Activated CD4-positive, alpha-beta T cell treated with anti-CD3 and anti-CD28 coated beads, Interleukin-10, Interleukin-2, amounts not matched to agents 100 ng/mL and 50 ng/mL, durations not matched to agents 16 hours and 8 hours (primary cell): ENCODE measurements at regions not wholly inside any gene's neighbourhood (a gene's known extent, or its start where the extent isn't known, plus 50 kb on each side); places are given as distances from the start of the nearest gene placed in this dataset.
"Not testable (repeated sequence)": the region's sequence is repeated elsewhere in the genome, so short reads cannot be mapped to it uniquely, and the experiment has no call there.

Experiments
- DNase-seq: peaks from one replicate; pipeline ENCODE4 v3.0.0-alpha.2; 2020

DNA sequence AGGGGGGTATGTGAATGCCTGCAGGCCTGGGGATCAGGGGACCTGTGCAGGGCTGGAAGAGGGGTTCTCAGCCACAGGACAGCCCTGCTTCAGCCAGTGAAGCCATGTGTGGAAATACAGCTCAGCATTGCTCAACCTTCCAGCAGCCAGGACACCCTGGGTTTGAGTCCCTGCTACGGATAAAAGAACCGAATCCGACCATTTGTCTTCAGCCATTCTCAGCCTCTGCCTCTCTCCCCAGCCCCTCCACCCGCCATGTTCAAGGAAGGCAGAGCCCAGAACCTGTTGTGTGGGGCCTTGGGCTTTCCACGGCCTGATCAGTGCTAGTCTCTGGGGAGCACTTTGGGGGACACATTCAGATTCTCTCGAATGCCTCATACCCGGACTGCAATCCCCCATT lies 337.5 kb downstream of the PREX1 start:
- DNase-seq: not testable (repeated sequence)

DNA sequence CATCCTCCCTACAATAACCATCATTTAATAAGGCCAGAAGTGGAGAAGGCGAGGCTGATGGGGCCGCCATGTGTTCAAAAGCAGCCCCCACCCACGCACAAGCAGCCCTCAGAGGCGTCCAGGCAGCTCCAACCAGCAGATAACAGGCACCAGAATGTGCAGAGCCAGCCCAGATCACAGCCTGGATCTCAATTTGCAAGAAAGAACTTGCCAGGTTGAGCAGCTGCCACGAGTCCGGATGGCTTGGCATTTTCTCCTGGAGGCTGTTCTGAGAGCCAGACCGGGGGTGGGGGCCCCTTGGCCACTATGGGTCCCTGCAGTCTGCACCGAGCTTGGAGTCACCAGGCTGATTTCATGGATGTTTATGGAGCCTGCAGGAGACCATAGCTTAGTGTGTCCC lies 338.1 kb downstream of the PREX1 start:
- DNase-seq: no peak

DNA sequence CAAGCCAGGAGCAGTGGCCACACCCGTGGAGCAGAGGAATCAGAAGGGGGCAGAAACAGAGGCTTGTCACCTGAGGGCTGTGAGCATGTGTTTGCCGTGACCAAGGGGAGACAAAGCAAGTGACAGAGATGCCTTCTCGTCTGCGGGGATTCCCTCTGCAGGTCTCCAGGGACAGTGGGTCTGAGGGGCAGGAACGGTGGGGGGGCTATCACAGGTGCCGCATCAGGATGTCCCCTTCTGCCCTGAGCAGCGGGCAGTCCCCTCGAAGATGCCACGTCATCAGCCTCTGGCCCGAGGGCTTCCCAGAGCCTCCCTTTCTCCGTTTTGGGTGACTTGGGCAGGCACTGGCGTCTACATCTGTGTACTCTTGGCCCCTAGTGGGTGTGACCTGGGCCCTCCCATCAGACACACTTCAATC lies 338.7 kb downstream of the PREX1 start:
- DNase-seq: no peak

DNA sequence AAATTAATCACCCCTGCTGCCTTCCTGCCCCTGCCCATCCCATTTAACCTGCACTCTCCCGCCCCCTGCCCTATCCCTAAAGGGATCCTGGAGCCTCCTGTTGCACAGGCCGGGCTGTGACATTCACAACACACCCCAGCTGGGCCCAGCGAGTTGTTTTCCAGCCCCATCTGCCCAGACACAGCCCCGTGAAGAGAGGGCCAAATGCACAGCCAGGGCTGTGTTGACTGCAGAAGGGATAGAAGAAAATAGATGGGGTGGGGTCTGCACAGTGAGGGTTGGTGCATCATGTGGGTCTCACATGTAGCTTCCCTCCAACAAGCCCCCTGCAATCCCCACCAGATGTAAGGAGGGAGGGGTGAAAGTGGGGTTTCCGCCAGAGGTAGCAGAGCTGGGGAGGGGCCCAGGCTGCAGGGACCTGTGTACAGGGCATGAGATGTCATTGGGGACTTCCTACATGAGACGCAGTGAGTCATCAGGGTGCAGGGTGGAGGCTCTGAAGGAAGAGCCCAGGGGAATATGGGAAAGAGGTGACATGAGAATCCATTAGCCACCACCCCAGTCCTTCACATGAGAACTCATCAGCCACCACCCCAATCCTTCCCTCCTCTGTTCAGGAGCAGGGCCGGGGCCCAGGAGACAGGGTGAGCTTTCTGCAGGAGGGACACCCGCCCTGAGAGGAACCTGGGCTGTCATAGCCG lies 339.3 kb downstream of the PREX1 start:
- not testable (repeated sequence) for DNase-seq

DNA sequence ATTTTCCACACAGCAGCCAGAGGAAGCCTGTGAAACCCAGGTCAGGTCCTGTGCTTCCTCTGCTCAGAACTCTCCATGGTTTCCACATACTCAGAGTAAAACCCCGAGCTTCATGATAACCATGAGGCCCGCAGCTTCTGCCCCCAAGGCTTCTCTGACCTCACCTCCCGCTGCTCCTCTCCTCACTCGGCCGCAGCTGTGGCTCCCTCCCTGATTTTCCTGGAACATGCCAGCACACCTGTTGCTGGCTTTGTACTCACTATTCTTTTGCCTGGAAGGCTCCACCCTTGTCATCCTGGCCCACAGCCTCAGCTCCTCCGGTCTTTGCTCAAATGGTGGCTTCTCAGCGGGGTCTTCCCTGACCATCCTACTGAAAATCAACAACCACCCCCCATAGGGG lies 341.7 kb downstream of the PREX1 start:
- no peak for DNase-seq

DNA sequence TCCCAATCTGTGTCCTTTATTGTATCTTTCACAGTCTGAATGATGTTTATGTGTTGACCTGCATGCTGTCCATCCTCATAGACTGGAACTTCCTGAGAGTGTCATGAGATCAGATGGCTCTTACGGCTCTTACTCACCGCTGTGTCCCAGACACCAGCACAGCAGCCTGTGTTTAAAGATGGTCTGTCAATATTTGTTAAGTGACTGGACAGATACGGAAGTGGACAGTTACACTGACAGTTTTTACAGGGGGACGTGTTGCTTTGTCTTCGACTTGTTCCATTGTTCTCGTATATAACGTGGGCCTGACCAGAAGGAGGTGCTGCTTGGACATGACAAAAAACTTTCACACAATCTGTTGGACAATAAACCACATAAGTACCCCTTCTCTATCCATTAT lies 342.6 kb downstream of the PREX1 start:
- DNase-seq: not testable (repeated sequence)

DNA sequence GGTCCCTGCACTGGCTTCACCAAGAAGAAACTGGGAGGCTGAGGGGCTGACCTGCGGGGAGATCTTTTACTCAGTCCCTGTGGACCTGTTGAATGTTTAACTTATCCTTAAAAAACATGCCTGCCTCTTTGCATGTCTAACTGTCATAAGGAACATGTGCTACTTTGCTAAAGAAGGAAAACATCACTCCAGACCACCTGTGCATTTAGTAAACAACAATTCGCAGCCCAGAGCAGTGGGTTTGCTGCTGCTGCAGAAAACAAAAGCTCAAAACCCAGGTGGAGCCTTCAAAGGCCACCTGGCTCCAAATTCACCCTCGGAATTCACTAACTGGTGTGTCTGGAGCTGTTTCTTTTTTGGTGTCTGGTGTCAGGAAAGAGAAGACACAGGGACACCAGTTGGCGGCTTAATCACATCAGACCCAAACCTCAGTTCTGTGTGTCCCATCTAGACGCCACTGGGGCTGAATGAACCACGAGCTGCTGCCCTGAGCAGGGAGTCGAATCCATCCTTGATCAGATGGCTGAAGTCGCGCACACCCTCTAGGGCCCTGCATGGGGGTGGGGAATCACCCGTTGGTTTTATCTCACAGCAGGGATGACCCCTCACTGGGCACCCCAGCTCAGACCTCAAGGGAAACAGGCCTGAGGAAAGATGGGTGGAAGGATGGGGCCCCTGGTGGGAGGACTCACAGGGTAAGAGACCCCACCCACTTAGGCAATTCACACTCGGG lies 344.3 kb downstream of the PREX1 start:
- no peak for DNase-seq

DNA sequence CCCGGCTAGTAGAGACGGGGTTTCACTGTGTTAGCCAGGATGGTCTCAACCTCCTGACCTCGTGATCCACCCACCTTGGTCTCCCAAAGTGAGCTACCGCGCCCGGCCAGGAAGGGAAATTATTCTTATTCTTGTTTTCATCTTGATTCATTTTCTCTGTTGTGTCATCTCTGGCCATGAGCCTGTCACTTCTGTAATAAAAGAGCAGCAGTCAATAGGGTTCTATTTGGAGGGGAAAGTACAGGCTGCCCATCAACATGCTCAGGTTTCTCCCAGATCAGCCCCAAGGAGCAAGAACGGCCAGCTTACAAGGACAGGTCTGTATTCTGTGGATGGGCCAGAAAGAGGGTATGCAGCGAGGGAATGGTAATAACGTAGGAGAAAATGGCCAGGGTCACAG lies 345.0 kb downstream of the PREX1 start:
- peak; percentile 5 for DNase-seq

DNA sequence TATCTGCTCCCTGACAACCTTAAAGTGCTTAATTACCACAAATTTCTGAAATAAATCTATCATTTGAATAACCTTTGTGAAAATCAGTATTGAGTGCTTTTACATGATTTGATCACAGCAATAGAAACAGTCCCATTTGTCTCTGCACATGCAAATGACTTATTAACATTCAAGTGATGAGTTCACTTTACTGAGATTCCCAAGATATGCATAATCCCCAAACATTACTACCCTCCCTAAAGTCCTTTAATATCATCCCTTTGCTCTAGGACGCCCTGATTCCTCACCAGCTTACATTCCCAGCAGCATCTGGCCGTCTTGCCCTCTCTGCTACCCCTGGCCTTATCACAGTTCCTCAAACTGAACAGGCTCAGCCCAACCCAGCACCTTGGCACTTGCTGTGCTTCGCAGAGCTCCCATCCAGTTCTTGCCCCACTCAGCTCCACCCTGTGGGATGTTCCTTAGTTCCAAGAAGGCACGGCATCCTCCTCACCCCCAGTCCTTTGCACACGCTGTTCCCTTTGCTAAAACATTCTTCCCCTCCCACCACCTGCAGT lies 347.5 kb downstream of the PREX1 start:
- DNase-seq: no peak

DNA sequence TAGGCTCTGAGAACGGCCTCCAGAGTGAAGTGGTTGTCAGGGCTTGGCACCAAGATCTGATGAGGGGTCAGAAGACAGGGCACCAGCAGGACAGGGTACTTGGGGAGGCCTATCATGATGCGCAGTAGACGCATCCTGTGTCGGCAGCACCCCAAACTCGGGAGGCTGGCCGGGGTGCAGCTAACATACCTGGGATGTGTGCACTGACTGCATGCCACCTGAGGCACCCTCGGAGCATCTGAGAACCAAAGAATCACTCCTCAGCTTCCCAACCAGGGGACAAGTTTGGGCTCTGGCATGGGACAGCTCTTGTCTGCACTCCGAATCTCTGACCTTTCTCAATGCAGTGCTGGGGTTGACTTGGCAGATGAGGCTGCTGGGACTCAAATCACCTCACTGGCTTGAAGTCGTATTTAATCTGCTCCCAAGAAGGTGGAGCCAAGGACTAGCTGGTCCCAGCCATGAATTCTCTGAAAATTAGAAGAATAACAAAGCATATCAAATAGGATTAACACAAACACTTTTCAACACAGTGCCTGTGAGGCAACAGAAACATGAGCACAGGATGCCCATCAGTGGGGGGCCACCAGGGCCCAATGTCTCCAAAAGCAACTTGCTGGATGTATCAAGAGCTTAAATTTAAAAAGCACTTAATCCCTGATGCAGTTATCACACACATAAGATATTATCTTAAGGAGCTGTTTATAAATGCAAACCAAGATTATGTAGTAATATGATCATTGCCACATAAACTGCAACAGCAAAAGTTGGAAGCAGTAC lies 348.8 kb downstream of the PREX1 start:
- no peak for DNase-seq

DNA sequence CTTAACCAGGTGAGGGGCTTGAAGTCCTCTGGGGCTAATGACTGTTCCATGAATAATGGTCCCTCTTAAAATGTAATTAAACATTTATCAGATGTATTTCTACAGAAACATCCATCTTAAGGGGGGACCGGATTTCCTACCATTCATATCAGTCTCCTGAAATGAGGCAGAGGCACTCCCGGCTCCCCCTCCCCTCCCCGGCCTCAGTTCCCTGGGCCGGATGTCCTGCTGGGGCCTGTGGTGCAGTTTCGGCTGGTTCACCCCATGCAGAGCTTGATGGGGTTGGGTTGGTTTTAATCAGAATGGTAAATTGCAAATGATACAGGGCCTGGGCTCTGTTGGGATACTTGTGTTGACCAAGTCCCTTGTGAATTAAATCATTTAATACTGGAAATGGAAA lies 349.4 kb downstream of the PREX1 start:
- DNase-seq: peak; percentile 68

DNA sequence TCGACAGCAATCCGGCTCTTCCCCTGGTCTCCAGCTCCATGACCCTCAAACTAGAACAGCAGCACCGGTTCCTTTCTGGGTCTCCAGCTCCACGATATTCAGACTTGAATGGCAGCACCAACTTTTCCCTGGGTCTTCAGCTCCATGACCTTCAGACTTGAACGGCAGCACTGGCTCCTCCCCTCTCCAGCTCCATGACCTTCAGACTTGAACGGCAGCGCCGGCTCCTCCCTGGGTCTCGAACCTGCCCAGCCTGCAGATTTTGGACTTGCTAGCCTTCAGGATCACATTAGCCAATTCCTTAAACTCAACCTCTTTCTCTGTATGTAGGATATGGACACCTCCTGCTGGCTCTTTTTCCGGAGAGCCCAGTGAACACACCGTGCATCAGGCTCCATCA lies 350.9 kb downstream of the PREX1 start:
- no peak for DNase-seq

DNA sequence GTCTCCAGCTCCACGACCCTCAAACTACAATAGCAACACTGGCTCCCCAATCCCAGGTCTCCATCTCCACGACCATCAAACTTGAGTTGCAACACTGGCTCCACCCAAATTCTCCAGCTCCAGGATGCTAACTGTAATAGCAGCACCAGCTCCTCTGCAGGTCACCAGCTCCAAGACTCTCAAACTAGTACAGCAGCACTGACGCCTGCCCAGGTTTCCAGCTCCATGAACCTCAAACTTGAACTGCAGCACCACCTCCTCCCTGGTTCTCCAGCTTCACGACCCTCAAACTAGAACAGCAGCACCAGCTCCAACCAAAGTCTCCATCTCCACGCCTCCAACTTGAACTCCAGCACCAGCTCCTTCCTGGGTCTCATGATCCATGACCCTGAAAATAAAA lies 353.8 kb downstream of the PREX1 start:
- no peak for DNase-seq

DNA sequence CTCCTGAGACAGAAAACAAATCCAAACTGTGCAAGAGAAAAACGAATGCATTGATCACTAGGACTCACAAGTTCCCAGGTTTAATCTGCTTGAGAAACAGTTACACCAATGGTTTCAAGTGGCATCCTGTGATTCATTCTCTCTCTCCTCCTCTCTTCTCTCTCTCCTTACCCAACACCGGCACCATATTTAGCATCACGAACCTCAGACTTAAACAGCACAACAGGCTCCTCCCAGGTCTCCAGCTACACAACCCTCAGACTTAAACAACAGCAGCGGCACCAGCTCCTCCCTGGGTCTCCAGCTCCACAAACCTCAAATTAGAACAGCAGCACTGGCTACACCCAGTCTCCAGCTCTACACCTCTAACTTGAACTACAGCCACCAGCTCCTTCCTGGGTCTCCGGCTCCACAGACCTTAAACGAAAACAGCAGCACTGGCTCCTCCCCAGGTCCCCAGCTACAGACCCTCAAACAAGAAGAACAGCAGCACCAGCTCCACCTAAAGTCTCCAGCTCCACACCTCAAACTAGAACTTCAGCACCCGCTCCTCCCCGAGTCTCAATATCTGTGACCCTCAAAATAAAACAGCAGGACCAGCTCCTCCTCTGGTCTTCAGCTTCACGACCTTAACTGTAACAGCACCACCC lies 355.9 kb downstream of the PREX1 start:
- no peak for DNase-seq

DNA sequence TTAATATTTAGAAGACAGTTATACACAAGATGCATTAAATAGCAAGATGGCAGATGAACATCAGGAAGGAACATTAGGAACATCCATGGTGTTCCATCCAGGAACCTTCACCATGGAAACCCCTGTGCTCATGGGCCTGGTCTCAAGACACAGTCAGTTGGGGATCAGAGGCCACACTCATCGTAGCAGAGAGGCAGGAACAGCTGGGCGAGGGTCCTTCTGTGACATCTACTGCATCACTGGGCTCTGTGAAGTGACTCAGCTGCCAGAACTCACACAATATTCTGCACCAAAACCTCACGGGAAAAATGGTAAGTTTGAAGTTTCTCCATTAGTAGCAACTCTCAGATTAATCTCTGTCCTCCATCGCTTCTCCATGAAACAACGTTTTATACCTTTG lies 356.6 kb downstream of the PREX1 start:
- no peak for DNase-seq

DNA sequence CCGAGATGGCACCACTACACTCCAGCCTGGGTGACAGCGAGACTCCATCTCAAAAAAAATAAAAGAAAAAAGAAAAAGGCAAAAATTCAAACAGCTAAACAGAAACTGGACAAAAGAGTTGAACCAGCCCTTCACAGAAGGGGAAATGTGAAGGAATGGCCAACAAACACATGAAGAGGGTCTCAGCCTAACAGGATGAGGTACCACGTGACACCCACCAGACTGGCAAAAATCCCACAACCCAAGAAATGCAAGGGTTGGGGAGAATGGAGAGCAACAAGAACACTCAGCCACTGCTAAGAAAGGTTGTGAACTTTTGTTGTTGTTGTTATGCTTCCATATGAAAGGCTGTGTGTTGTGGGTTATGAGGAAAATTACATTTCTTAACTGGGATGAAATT lies 357.7 kb downstream of the PREX1 start:
- DNase-seq: no peak

DNA sequence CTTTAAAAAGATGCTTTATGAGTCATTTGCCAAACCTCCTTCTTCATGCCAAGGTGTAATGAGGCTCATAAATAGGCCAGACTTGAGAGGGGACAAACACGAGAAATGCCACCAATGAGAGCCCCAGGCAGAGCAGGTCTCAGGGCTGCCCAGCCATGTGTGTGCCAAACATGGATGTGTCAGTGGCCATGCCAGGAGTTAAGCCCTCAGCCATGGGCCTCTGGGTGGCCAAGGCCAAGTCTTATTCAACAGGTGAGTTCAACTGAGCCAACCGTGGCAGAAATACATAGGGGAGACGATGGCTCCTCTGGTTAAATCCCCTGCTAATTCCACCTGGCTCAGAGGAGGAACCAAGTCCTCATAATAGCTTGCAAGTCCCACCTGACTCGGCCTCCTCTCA lies 358.8 kb downstream of the PREX1 start:
- no peak for DNase-seq

DNA sequence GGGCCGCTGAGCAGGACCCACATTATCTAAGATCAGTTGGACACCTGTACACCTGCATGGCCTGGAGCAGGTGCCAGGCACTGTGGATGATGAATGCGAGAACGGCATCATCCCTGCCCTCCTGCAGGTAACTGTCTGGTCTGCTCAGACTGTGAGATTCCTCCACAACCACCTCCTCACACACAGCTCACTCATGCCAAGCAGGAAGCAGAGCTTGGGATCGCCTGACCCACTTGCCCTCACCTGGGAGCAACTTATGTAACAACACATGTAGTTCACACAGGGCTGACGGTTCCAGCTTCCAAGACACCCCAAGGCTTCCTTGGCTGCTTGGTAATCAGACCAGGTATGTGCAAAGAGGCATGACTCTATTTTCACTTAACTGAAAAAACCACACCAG lies 359.2 kb downstream of the PREX1 start:
- no peak for DNase-seq

DNA sequence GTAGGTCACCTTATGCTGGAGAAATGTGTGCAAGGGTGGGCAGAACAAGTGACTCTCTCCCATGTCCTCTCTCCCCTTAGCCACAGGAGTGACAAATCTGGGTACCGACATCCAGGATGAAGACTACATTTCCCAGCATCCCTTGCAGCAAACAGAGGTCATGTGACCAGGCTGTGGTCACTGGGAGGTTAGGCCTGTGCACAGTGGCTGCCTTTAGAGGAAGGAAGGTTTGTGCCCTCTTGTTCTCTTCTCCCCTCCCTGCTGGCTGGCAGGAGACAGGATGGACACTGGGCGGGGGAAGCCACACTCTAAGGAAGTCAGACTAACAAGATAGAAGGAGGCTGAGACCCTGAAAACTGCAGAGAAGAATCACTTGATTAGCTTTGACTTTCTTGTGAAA lies 360.2 kb downstream of the PREX1 start:
- peak; percentile 51 for DNase-seq

DNA sequence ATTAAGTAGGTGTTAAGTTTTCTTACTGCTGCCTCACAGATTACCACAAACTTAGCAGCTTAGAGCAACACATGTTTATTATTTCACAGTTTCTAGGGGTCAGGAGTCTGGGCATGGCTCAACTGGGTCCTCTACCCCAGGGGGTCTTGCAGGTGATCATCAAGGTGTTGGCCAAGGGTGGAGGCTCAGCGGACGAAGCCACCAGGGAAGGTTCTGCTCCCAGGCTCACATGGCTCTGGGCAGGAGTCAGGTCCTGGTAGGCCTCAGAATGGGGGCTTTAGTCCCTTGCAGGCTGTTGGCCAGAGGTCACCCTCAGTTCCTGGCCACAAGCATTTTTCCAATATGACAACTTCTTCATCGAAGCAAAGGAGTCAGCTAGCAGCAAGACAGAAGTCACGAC lies 362.5 kb downstream of the PREX1 start:
- no peak for DNase-seq

DNA sequence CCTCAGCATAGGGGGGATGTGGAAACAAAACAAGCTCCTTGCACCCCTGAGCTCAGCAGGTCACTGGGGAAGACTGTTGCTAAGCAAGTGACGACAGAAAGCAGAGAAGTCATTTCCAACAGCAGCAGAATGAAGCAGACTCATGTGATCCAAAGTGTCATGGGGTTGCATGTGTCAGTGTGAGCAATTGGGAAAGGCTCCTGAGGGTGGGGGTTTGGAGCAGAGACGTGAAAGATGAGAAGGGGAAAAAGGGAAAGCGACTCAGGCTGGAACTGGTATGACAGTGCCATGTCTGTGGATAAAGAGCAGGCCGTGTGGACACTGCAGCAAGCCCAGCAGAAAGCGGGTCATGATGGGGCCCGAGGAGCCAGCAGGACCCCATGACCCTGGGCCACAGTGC lies 363.9 kb downstream of the PREX1 start:
- DNase-seq: no peak

DNA sequence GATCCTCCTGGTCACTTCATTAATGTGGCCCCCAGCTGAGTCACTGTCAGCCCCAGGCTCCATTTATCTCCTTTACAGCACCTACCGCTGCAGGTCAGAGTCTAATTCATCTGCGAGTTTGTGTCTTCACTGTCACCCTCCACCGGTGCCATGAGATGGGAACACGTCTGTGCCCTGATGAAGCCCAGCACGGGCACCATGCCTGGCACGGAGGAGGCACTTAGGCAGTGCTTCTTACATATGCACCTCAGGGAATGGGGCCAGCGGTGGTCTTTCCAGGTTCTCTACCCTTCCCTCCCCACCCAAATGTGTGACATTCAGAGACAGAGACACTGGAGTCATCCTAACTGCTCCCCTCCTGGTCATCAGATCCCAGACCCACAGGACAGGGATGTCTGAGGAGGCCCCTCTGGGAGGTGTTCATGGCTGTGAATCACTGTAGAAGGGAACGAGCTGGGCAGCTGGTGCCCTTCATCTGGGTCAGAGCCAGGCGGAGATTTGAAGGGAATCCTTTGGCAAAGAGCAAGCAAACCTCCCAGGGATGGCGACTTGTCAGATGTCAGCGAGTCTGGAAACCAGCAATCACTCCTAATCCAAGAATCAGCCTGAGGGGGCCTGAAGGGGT lies 364.6 kb downstream of the PREX1 start:
- no peak for DNase-seq

DNA sequence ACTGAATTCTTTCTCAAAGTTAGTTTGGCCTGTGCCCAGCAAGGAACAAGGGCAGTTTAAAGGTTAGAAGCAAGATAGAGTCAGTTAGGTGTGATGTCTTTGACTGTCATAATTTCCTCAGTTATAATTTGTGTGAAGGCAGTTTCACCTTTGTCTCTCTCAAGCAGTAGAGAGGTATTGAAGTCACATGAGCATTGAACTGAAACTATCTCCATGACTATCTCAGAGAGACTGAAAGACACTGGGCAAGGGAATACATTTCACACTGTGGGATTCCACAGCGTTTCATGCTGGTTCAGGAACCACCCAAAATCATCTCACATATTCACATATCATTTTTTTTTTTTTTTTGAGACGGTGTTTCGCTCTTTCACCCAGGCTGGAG lies 366.1 kb downstream of the PREX1 start:
- DNase-seq: no peak
